ENCODE measurements at regions not wholly inside any gene's neighbourhood (a gene's known extent, or its start where the extent isn't known, plus 50 kb on each side); places are given as distances from the start of the nearest gene placed in this dataset.

- no peak for DNase-seq (ENCODE audit: low read depth in 2 of 2)
Measured at GRCh38 chr5:4989118-4989517, 151.0 kb upstream of the ADAMTS16 start.

GRCh38 chr5:4990017-4990416 is 150.1 kb upstream of the ADAMTS16 start:
- DNase-seq (ENCODE audit: low read depth in 2 of 2) = no peak

DNA sequence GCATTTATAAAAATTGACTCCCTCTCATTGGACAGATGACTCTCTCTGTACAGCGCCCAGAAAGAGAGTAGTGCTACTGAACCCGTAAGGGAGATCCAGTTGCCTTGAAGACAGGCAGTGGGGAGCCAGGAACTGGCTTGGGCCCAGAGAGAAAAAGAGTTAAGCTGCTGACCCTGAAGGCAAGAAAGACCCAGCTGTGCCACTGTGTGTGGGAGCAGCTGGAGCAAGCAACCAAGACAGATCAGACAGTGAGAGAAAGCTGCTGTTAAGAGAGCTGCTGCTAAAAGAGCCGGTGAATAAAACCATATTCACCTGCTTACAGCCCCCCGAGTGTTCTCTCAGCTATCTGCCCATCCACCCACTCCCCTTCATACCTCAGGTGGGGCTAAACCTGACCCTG is 149.7 kb upstream of the ADAMTS16 start:
- no peak for DNase-seq (ENCODE audit: low read depth in 2 of 2)

- DNase-seq (ENCODE audit: low read depth in 2 of 2) = no peak
Measured at GRCh38 chr5:4991925-4992324, 148.2 kb upstream of the ADAMTS16 start.

DNA sequence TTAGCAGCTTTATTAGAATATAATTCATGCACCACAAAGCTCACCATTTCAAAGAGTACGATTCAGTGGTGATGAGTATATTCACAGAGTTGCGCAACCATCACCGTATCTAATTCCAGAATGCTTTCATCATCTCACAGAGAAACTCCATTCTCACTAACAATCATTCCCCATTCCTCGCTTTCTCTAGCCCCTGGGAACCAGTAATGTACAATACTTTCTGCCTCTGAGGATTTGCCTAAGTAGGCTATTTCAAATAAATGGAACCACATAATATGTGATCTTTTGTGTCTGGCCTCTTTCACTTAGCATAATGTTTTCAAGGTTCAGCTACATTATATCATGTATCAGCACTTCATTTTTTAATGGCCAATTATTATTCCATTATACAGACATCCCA is 145.1 kb upstream of the ADAMTS16 start:
- DNase-seq (ENCODE audit: low read depth in 2 of 2) = no peak

DNA sequence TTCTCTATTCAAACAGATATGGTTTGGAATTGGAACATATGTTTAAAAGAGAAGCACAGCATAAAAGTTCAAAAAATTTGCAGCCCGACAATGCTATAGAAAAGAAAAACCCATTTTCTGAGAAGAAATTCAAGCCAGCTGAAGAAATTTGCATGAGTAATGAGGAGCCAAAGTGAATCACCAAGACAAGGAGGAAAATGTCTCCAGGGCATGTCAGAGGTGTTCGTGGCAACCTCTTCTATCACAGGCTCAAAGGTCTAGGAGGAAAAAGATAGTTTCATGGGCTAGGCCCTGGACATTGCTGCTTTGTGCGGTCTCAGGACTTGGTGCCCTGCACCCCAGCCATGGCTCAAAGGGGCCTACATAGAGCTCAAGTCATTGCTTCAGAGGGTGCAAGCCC is 134.8 kb upstream of the ADAMTS16 start:
- DNase-seq (ENCODE audit: low read depth in 2 of 2) = no peak

DNA sequence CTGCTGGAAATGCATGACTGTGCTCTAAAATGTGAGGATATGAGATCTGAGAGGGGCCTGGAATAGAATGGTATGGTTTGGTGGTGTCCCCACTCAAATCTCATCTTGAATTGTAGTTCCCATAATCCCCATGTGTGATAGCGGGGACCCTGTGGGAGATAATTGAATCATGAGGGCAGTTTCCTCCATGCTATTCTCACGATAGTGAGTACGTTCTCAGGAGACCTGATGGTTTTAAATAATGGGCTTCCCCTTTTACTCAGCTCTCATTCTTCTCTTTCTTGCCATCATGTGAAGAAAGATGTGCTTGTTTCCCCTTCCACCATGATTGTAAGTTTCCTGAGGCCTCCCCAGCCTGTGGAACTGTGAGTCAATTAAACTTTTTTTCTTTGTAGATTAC is 133.6 kb upstream of the ADAMTS16 start:
- no peak for DNase-seq (ENCODE audit: low read depth in 2 of 2)

- no peak for DNase-seq (ENCODE audit: low read depth in 2 of 2)
Measured at GRCh38 chr5:5009240-5009639, 130.9 kb upstream of the ADAMTS16 start.

DNA sequence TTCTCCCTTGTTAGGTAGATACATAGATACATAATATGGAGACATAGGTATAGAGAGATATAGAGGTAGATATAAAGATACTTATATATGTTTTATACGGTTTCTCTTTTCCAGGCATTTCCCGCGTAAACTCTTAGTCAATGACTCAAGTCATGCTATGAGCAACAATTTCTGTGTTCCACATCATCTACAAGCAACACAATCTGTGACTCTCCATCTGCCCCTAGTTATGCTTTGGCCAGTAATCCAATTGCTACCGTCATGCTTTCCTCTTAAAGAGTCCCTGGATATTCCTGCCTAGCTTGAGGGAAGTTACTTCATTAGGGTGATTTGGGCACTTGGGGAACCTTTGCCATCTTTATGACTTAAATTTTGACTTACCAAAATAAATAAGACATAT is 129.0 kb upstream of the ADAMTS16 start:
- no peak for DNase-seq (ENCODE audit: low read depth in 2 of 2)

DNA sequence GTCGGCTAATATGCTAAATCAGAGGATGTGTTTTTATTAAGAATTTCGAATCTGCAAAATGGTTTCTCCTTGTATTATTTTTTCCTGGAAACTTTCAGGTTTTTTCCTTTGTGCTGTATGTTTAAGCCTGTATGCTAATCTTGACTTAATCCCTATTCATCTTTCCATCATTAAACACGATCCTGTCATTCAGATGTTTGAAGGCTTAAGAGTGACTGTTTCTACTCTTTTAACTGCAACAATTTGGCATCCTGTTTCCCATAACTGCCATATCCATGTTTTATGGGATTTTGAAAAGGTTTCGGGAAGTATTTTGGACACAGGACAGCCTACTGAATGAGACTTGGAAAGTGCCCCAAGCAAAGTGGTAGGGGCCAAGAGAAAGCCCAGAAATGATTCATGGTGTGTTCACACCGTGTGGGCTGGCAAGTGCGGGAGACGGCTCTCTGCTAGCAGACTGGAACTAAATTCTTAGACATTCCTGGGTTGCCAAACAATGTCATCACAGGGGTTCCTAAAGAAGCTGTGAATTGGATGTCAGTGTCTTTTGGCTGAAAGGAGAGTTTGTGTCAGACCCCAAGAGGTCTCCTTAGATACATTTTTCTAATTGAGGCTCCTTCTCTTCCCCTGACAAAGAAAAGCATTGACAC is 125.4 kb upstream of the ADAMTS16 start:
- no peak for DNase-seq (ENCODE audit: low read depth in 2 of 2)

DNA sequence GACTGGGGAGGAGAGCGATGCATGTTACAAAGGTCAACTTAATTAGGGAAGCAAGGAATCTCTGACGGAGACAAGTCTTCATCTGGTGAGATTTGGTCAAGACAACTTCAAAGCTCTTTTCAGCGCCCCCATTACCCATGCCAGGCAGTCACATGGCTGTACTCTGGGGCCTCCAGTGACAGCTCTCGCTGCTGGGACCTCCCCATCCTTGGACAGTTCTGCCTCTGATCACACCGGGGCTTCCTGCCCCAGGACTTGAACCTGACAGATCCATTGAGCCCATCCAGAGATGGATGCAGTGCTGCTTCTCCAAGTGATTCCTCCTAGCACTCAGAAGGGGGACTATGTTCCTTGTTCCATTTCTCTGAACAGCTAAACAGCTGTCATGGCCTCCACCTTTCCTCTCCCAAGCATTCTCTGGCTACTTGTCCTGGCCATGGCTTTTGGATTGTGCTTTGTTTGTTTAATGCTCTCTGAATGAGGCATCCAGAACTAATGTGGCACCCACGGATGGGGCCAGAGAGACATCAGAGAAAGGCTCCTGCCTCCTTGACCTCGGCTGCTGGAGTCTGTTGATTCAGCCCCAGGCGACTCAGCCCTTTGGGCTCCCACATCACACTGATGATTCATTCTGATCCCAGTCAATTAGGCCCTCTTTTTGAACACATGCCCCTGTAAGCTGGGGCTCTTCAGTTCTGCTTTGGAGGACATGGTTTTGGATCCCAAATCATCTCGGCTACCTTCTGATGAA is 122.1 kb upstream of the ADAMTS16 start:
- no peak for DNase-seq (ENCODE audit: low read depth in 2 of 2)

DNA sequence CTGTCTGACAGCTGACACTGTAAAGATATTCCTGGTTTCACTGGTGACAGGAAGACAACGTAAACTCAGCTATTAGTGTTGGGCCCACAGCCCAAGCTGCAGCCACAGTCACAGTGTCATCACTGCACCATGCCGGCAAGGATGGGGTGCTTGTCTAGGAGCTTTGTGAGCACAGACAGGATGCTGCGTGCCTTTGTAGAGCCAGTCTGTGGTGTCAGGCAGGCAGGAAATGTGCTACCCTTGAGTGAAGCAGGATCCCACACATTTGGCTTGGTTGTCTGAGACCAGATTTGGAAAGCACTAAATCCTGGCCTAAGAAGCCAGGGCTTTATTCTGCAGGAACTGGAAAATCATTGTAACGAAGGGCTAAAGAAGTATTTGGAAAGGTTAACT is 121.6 kb upstream of the ADAMTS16 start:
- no peak for DNase-seq (ENCODE audit: low read depth in 2 of 2)

GRCh38 chr5:5021436-5021835 is 118.7 kb upstream of the ADAMTS16 start:
- DNase-seq (ENCODE audit: low read depth in 2 of 2) = no peak

GRCh38 chr5:5025098-5025773 is 114.9 kb upstream of the ADAMTS16 start:
- DNase-seq (ENCODE audit: low read depth in 2 of 2) = no peak

- no peak for DNase-seq (ENCODE audit: low read depth in 2 of 2)
Measured at GRCh38 chr5:5025774-5026408, 114.2 kb upstream of the ADAMTS16 start.

DNA sequence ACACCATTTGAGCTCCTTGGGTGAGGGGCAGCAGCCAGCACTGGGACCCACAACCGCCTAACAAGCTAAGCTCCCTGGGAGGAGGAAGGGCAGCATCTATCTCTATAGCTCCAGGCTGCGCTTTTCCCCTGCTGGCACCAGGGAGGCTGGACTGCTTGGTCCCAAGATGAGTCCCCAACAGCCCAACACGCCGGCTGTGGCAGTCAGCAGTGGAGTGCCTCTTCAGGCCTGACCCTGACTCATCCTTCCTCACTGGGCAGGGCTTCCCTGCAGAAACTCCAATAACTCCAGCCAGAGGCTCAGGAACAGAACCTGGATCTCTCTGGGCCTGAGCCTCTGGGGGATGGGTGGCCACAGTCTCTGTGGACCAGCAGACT is 113.7 kb upstream of the ADAMTS16 start:
- DNase-seq (ENCODE audit: low read depth in 2 of 2) = no peak

DNA sequence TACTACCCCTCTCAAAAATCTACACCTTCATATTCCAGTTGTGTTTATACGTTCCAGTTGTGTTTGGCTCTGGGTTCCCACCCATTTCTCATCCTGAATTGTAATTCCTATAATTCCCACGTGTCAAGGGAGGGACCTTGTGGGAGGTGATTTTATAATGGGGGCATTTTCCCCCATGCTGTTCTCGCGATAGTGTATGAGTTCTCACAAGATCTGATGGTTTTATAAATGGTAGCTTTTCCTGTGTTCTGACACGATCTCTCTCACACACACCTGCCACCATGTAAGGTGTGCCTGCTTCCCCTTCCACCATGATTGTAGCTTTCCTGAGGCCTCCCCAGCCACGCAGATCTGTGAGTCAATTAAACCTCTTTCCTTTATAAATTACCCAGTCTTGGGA is 108.5 kb upstream of the ADAMTS16 start:
- DNase-seq (ENCODE audit: low read depth in 2 of 2) = no peak

- DNase-seq (ENCODE audit: low read depth in 2 of 2) = no peak
Measured at GRCh38 chr5:5037674-5038073, 102.5 kb upstream of the ADAMTS16 start.

- DNase-seq (ENCODE audit: low read depth in 2 of 2) = no peak
Measured at GRCh38 chr5:5039918-5040317, 100.2 kb upstream of the ADAMTS16 start.

- no peak for DNase-seq (ENCODE audit: low read depth in 2 of 2)
Measured at GRCh38 chr5:5040712-5041111, 99.4 kb upstream of the ADAMTS16 start.

- no peak for DNase-seq (ENCODE audit: low read depth in 2 of 2)
Measured at GRCh38 chr5:5042806-5043205, 97.3 kb upstream of the ADAMTS16 start.

DNA sequence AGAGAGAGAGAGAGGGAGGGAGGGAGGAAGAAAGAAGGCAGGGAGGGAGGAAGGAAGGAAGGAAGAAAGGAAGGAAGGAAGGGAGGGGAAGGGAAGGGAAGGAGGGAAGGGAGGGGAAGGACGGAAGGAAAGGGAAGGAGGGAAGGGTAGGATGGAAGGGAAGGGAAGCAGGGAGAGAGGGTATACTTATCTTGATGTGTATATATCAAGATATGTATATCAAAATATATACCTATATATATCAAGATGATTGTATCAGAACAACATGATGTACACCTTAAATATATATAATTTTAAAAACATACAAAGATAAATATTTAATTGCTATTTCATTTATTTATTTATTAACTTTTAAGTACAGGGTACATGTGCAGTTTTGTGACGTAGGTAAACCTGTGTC is 96.8 kb upstream of the ADAMTS16 start:
- DNase-seq (ENCODE audit: low read depth in 2 of 2) = no peak

Data from stimulated activated CD4-positive, alpha-beta T cell treated with anti-CD3 and anti-CD28 coated beads, Interleukin-1b, Interleukin-23, amount 100 ng/mL, for 1 hour (primary cell).